GM18499 (cell line): ENCODE measurements at regions not wholly inside any gene's neighbourhood (a gene's known extent, or its start where the extent isn't known, plus 50 kb on each side); places are given as distances from the start of the nearest gene placed in this dataset.
"Not testable (repeated sequence)": the region's sequence is repeated elsewhere in the genome, so short reads cannot be mapped to it uniquely, and the experiment has no call there.

Experiments used
- ATAC-seq: cut with Tn5 transposase; IDR thresholded peaks from one replicate; pipeline ENCODE4 v1.9.1; 2021; ENCODE audit warnings: moderate number of reproducible peaks; ENCODE audit not compliant: insufficient read depth, unreplicated experiment

DNA sequence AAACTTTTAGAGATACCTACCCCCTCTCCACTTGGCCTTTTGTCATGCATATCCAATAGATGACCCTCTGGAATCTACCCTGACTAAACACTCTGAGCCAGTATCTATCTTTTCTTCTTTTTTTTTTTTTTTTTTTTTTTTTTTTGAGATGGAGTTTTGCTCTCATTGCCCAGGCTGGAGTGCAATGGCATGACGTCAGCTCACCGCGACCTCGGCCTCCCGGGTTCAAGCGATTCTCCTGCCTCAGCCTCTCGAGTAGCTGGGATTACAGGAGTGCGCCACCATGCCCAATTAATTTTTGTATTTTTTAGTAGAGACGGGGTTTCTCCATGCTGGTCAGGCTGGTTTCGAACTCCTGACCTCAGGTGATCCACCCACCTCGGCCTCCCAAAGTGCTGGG, 50.8 kb upstream of the GRIN2B start:
- not testable (repeated sequence) for ATAC-seq

DNA sequence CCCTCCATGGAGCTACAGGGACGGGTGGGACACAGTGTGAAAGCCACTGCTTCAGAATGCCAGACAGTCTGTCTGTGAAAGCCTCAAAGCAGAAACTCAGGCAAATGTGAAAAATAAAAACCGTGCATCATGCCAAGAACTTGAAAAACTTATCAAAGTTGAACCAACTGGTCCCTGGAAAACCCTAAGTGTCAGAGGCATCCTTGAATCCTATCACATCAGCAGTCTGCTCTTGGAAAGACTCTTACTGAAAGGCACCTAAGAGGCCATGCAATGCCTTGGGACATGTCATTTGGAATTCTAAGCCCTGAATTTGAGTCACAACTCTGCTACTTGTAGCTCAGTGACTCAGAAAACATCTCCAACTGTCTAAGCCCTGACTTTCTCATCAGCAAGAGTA, 62.4 kb upstream of the GRIN2B start:
- ATAC-seq = no peak

DNA sequence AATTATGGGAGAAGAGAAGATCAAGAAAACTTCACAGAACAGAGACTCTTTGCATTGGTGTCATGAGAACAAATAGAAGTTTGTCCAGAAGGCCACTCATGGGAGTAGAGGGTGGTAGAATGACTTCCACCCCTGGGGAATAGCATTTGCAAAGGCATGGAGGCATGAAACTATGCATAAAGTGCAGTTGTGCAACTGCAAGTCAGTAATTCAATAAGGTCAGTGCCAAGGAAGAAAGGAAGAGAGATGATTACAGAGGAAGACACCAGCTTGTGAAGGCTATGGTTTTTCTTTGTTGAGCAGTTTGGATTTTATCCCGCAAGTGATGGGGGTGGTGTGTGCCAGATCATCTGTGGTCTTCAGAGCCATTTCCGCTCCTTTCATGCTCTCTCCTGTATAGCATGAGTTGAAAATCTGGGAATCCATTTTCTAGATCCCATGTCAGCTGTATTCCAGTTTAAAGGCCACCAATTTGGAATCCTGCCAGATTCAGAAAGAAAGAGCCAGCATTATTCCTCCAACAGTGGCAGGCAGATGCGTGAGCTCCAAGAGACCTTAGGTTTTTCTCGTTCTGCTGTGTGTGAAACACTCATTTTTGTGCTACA, 67.6 kb upstream of the GRIN2B start:
- ATAC-seq = no peak

DNA sequence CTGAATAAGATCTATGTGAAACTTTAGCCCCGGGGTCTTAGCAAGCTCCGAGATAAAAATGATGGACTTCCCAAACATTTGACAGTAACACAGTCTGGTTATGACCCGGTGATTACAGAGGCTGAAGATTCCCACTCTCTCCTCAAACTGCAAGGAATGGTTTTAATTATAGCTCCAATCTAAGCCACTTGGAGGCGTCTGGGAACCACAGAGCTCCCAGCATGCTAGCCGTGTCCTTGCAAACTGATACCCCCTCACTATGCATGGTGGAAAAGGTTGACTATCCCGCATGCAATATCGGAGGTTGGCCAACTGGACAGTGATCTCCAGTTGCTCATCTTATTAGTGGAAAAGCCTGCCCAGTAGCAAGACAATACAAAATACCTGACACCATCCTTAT, 76.5 kb upstream of the GRIN2B start:
- no peak for ATAC-seq

DNA sequence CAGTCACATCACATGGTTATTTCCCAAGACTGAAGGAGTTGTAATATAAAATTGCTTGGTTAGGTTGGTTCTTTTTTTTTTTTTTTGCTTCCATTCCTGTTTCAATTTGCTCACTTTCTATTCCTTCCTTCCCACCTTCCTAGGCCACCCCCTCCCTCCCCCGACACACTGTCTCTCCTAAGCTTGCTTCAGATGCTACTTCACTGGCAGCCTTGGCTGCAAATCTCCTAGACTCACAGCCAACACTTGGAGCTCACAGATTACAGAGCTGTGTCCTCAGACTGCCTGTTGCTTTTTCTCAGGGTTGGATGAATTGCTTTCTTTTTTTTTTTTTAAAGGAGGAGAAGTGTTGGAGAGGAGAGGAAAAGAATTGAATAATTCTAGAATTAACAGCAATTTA, 77.3 kb upstream of the GRIN2B start:
- no peak for ATAC-seq

DNA sequence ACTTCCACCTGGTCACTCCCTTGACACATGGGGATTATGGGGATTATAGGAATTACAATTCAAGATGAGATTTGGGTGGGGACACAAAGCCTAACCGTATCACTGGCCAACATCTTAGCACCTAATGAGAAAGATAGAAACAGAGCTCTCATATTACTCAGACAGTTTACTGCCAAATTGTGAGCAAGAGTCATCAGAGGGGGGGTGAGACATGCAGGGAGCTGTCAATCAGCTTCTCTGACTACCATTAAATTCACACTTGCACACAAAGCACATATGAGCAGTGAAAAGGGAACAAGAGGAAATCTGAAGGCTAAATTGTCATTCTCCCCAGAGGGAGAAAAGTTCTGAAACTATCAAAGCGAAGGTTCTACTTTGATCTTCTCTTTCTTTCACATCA, 78.1 kb upstream of the GRIN2B start:
- no peak for ATAC-seq

DNA sequence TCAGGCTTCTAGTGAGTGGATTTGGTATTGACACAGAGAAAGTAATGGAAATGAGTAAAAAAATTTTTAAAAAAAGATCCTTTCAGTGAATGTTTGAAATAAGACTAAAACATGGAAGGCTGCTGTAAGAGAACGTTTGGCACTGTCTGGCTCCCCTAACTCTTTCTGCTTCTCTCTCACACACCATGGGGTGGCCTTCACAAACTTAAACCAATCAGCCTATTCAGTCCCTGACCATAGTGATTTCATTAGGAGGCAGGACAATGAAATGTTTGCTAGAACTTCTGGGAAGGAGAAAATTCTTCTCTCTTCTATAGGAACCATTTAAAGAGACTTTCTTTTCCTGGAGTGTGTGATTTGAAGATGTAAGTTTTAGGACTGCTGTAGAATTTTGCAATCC, 84.2 kb upstream of the GRIN2B start:
- ATAC-seq = no peak

DNA sequence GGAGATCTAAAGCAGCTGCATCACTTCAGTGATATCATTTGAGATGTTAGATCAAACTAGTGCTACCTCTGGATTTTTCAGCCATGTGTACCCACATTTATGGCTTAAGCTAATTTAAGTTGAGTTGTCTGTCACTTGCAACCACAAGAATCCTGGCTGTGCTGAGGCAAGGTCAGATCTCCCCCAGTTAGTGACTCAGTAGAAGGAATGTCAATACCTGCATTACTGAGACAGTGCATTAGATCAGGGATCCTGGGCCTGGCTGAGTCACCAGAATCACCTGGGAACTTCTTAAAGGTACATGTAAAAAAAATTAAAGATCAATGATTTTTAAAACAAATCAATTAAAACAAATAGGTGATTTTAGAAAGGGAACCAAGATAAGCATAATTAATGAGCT, 84.6 kb upstream of the GRIN2B start:
- ATAC-seq = no peak

DNA sequence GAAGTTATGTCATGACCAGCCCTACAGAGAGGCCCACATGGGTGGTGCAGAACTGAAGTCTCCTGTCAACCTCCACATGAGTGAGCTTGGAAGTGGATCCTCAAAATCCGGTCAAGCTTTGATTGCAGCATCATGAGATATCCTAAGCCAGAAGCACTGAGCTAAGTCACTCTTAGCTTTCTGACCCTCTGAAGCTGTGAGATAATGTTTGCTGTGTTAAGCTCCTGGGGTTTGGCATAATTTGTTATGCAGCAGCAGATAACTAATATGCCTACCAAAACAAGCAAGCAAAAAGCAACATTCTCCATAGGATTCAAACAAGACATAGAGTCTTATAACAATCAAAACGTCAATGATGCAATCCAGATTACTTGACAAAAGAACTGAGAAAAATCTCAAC, 87.6 kb upstream of the GRIN2B start:
- ATAC-seq = no peak

DNA sequence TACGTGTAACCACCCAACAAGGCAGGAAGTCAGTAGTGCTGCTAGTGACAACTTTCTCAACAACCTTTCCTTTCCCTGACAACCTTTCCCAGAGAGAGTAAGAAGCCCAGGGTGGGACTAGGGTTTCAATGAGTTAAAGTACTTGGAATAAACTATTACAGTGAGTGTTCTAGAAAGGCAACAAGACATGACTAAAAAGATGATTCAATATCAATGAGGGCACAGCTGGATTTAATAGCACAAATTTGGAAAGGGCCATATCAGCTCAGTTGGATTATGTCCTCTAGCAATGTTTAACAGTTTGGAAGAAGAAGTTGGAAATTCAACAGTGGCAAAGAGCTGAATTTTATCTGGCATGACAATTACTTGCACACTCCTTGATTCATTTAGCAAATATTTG, 90.4 kb upstream of the GRIN2B start:
- no peak for ATAC-seq

DNA sequence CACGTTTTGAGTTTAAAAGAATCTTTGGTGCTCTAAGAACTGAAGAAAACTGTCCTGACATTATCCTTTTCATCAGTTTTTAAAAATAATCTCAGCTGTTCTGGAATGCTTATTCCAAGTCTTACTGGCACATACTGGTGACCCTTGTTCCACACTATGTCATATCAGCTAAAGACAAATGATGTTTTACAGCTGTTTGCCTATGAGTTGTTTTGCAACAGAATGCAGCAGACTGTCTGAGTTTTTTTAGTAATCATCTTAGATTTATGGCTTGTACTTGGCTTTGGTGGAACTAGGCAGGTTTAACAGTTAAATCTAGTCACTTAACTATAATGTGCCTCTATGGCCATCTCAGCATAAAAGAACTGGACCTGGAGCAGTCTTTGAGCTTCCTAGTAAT, 91.6 kb upstream of the GRIN2B start:
- no peak for ATAC-seq

DNA sequence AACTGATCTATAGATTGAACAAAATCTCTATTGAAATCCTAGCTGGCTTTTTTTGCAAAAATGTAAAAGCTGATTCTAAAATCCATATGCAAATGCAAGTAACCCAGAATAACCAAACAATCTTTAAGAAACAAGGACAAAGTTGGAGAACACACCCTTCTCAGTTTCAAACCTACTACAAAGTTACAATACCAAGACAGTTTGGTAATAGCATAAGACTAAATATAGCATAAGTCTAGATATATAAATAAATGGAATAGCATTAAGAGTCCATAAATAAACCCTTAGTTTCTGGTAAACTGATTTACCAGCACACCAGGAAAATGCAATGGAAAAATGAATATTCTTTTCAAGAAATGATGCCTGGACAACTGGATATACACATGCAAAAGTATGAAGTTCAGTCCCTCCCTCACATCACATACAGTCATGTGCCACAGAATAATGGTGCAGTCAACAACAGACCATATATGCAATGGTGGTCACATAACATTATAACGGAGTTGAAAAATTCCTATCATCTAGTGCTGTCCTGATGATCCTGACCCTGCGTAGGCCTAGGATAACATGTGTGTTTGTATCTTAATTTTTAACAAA, 94.5 kb upstream of the GRIN2B start:
- no peak for ATAC-seq

DNA sequence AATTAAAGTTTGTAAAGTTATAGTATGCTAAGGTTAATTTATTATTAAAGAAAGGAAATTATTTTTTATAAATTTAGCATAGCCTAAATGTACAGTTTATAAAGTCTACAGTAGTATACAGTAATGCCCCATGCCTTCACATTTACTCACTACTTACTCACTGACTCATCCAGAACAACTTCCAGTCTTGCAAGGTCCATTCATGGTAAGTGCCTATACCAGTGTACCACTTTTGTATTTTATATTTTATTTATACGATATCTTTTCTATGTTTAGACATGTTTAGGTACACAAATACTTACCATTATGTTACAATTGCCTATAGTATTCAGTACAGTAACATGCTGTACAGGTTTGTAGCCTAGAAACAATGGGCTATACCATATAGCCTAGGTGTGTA, 95.1 kb upstream of the GRIN2B start:
- no peak for ATAC-seq

DNA sequence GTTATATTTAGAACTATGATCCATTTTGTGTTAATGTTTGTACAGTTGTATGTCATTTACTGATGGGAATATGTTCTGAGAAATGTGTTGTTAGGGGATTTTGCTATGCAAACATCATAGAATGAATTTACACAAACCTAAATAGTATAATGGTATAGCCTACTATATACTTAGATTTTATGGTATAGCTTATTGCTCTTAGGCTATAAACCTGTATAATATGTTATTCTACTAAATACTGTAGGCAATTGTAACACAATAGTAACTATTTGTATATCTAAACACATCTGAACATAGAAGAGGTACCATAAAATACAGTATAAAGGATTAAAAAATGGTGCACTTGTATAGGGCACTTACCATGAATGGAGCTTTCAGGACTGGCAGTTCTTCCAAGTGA, 105.4 kb upstream of the GRIN2B start:
- ATAC-seq = no peak

DNA sequence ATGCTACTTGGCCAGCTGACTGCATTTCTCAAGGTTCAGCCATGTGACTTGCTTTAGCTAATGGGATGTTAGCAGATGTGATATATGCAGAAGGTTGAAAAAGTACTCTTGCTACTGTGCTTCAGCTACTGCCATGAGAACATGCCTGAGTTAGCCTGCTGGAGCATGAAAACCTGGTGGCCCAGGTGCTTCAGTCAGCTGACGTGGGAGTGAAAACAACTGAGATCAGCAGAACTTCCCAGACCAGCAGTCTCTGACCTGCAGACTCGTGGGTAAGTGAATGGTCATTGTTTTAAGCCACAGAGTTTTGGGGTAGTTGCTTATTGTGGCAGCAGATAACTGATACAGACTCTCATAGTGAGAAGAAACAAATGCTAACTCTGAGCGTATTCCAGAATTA, 118.6 kb upstream of the GRIN2B start:
- no peak for ATAC-seq

DNA sequence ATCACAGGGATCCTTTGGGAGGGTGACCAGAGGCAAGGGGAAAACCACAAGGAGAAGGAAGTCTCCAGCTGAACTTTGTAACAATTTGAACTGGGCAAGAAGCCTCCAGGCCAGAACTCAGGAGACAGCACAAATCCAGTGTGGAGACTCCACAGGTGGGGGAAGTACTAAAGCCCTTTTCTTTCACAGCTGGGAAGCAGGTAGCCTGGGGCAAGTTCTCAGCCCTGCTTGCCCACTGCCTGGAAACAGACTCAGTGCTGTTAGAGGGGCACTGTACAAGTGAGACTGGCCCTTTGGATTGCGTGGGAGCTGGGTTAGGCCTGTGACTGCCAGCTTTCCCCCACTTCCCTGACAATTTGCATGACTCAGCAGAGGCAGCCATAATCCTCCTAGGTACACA, 120.2 kb upstream of the GRIN2B start:
- ATAC-seq = not testable (repeated sequence)

DNA sequence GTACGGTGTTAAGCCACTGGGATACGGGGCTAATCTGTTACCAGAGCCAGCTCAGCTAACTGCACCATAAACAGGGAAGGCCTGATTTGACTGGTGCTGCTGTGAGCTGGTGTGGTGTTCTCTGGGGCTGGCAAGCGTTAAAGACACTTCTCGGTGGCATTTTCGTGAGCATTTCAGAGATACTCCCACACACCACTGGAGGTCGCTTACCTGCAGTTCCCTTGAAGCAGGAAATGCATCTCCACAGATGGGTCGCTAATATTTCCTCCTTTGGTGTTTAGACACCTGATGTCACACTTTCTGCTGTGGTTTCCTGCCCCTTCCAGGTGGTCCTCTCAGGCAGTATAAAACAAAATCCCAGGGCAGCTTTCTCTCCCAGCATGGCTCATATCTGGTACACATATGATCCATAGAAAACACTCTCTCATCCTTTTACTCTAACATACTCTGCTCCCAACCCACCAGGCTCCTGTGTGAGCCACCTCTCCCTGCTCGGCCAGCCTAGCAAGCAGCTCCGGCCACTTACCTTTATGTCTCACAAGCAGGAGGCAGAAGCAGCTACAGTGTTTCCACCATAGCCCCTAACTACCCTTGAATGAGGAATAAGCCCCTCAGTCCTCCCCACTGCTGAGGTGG, 129.9 kb upstream of the GRIN2B start:
- ATAC-seq = peak; percentile 86

DNA sequence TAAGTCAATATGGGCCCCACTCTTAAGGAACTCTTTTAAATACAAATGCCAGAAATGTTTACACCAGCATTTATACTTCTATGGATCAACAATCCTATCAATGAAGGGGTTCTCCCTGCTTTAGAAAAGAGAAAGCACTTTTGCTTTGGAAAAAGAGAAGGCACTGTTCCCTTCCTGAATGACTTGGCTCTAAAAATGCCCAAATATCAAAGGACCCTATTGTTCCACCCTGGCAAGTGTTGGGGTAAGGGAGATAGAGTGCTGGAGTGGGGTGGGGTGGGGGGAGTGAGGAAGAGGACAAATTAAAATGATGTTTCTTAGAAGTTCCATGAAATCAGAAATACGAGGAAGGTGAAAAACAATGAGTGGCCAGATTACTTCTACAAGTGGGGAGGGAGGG, 131.6 kb upstream of the GRIN2B start:
- no peak for ATAC-seq

DNA sequence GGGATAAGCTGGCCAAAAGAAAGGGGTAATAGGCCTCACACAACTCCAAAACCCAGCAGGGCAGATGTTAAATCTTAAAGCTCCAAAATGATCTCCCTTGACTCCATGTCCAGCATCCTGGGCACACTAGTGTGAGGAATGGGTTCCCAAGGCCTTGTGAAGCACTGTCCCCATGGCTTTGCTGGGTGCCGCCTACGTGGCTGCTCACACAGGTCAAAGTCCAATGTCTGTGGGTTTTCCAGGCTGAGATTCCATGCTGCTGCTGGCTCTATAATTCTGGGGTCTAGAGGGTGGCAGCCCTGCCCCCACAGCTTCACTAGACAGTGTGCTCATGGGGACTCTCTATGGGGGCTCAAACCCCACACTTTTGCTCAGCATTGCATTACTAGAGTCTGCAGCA, 145.3 kb upstream of the GRIN2B start:
- no peak for ATAC-seq

DNA sequence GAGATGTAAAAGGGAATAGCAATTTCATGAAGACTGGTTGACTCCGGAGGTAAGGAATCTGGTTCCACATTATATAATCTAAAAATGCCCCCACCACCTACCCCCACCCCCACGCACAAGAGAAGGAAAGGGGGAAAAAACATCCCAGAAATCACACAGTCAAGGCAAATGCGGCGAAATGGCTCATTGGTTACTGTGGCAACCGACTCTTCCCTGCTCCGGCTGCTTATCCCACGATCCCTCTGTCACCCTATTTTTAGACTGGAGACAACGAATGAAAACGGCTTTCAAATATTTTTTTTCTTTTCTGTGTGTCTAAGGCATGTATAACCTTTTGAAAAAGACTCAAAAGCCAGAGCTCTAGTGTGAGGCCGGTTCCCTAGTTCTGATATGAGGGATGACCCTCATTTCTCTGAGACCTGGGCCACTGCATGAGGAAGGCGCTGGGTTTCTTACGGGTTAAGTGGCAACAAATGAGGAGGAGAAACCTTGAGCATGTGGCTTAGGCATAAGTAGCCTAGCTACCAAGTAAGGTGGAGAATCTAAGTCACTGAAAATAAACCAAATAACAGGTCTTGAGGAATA, 148.3 kb upstream of the GRIN2B start:
- ATAC-seq = no peak

DNA sequence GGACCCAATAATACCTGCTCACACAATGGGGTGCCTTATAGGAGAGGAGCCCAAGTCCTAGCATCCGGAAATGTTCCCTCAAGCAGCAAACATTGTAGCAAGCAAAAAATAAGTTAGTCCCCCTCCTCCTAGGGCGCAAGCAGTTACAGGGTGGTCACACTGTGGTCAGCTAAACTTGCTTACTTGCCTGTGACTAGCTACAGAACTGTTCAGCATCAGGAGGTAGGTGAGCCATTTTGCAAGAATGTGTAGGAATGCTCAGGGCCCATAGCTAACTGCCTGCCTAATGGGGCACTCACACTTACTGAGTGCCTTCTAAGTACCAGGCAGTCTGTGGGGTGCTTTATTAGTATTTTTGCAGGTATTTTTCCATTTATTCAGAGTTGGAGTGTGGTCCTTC, 154.6 kb upstream of the GRIN2B start:
- ATAC-seq = no peak

DNA sequence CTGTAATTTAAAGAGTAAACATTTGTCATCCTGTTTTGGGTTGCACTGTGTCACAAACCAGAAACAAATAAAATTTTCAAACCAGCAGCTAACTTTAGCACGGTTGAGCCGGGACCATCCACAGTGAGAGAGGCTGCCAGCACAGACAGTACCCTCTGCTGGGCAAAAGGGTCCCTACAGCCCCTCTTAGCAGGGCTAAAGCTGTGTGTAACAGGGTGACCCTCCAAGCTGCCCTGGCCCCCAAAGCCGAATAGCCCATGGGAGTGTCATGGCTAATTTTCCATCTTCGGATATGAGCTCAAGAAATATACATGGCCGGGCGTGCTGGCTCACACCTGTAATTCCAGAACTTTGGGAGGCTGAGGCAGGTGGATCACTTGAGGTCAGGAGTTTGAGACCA, 157.1 kb upstream of the GRIN2B start:
- ATAC-seq = no peak
